ENCODE measurements at regions not wholly inside any gene's neighbourhood (a gene's known extent, or its start where the extent isn't known, plus 50 kb on each side); places are given as distances from the start of the nearest gene placed in this dataset.
"Not testable (repeated sequence)": the region's sequence is repeated elsewhere in the genome, so short reads cannot be mapped to it uniquely, and the experiment has no call there.

- in situ Hi-C loops (cut with MboI; ENCODE audit: low pct_unique_long_range_greater_than_20kb, low sequenced_read_pairs), result no loop called here
- DNase-seq, result no peak
These were observed 583.9 kb downstream of the ALG10 start for GRCh38 chr12:34605955-34606748.

DNA sequence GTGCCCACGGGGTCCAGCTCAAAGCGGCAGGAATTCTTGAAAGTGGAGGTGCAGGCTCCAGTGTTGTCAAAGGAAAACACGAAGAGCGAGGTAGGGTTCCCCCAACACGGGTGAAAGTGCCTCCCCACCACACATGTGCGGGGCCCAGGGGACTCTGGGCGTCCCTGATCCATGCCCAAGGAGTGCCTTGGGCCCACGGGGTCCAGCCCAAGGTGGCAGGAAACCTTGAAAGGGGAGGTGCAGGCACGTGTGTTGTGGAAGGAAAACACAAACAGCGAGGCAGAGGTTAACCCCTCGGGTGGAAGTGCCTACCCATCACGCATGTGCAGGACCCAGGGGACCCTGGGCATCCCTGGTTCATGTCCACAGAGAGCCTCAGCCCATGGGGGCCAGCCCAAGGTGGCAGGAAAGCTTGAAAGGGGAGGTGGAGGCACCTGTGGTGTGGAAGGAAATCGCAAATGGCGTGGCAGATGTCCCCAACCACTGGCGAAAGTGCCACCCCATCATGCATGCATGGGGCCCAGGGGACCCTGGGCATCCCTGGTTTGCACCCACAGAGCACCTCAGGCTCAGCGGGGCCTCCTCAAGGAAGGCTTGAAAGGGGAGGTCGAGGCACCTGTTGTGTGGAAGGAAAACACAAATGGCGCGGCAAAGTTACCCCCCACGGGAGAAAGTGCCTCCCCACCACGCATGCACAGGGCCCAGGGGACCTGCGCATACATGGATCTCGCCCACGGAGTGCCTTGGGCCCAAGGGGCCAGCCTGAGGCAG lies 584.6 kb downstream of the ALG10 start:
- in situ Hi-C loops (cut with MboI; ENCODE audit: low pct_unique_long_range_greater_than_20kb, low sequenced_read_pairs), result no loop called here
- DNase-seq, result no peak

- in situ Hi-C loops (cut with MboI; ENCODE audit: low pct_unique_long_range_greater_than_20kb, low sequenced_read_pairs), result no loop called here
These were observed 585.4 kb downstream of the ALG10 start for GRCh38 chr12:34607520-34608195.

GRCh38 chr12:34613988-34614387 lies 591.7 kb downstream of the ALG10 start:
- in situ Hi-C loops (cut with MboI; ENCODE audit: low pct_unique_long_range_greater_than_20kb, low sequenced_read_pairs); DNase-seq: not testable (repeated sequence)

More at GRCh38 chr12:34607520-34608195, 585.4 kb downstream of the ALG10 start:
- no peak for DNase-seq

GRCh38 chr12:34625116-34625515 lies 602.8 kb downstream of the ALG10 start:
- in situ Hi-C loops (cut with MboI; ENCODE audit: low pct_unique_long_range_greater_than_20kb, low sequenced_read_pairs), result no loop called here
- peak; percentile 53 for DNase-seq

DNA sequence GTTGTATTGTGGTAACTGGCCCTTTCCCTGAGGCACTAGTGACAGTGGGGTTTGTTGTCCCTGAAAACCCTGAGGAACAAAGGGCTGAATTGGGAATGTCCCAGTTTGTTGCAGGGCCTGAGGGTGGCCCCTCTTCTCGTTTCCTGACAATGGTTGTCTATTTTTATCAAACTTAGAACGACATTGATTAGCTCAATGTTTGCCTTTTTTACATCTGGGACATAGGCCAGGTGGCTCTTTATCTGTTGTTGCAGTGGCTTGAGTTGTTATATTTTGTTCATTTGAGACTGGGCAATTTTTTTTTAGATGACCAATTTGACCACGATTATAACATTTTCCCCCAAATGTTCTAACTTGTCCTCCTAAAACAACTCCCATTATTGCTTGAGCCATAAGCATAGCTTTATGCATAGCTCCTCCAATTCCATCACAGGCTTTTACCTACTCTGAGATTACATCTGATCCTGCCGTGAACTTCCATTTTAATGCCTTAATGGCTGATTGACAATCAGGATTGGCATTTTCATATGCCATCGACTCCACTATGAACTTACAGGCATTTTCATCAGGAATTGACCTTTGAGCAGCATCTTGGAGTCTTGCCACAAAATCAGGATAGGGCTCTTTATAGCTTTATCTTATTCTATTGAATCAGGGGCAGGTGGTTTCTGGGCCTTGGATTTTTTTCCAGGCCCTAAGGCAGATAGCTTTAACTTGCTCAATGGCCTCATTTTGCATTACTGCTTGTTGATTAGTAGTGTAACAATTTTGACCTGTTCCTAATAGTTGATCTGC lies 604.3 kb downstream of the ALG10 start:
- in situ Hi-C loops (cut with MboI; ENCODE audit: low pct_unique_long_range_greater_than_20kb, low sequenced_read_pairs), result no loop called here
- DNase-seq, result no peak

Data from KBM-7 (cell line).